ENCODE measurements at regions not wholly inside any gene's neighbourhood (a gene's known extent, or its start where the extent isn't known, plus 50 kb on each side); places are given as distances from the start of the nearest gene placed in this dataset.

DNA sequence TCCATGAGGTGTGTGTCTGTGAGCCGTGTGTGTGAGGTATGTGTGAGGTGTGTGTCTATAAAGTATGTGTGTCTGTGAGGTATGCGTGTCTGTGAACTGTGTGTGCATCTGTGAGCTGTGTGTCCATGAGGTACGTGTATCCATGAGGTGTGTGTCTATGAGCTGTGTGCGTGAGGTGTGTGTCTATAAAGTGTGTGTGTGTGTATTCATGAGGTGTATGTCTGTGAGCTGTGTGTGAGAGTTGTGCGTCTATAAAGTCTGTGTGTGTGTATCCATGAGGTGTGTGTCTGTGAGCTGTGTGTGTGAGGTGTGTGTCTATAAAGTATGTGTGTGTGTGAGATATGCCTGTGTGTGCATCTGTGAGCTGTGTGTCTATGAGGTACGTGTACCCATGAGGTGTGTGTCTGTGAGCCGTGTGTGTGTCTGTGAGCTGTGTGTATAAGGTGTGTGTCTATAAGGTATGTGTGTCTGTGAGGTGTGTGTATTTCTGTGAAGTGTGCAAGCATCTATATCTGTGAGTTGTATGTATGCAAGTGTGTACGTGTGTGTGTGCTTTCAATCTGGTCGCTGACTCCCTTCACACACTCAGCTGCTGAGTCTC is 91.9 kb upstream of the FOXP4 start:
- no peak for TF ChIP-seq CTCF (conservative IDR thresholded peaks at IDR 0.05; ENCODE audit: low read depth, low read length)
- H3K4me3 ChIP-seq (ENCODE audit: low read length), result no peak overlapping the region
- DNase-seq (ENCODE audit: low read depth), result no peak

DNA sequence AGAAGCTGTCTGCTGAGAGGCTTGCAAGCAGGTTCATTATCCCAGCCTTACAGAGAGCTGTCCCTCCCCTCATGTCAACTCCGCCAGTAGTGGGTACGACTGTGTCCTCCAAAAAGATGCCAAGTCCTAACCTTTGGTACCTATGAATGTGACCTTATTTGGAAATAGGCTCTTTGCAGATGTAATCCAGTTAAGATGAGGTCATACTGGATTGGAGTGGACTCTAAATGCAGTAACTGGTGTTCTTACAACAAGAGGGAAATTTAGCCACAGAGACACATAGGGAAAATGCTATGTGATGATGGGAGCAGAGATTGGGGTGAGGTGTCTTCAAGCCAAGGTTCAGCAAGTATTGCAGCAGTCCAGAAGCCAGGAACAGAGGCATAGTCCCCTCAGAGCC is 90.8 kb upstream of the FOXP4 start:
- no peak overlapping the region for H3K4me3 ChIP-seq (ENCODE audit: low read length)
- TF ChIP-seq CTCF (conservative IDR thresholded peaks at IDR 0.05; ENCODE audit: low read depth, low read length), result no peak
- no peak for DNase-seq (ENCODE audit: low read depth)

- H3K4me3 ChIP-seq (ENCODE audit: low read length), result no peak overlapping the region
- no peak for TF ChIP-seq CTCF (conservative IDR thresholded peaks at IDR 0.05; ENCODE audit: low read depth, low read length)
- DNase-seq (ENCODE audit: low read depth), result no peak
These were observed 90.4 kb upstream of the FOXP4 start for GRCh38 chr6:41455818-41456217.

GRCh38 chr6:41457303-41457670 is 88.9 kb upstream of the FOXP4 start:
- TF ChIP-seq CTCF (conservative IDR thresholded peaks at IDR 0.05; ENCODE audit: low read depth, low read length), result no peak
- DNase-seq (ENCODE audit: low read depth), result no peak

DNA sequence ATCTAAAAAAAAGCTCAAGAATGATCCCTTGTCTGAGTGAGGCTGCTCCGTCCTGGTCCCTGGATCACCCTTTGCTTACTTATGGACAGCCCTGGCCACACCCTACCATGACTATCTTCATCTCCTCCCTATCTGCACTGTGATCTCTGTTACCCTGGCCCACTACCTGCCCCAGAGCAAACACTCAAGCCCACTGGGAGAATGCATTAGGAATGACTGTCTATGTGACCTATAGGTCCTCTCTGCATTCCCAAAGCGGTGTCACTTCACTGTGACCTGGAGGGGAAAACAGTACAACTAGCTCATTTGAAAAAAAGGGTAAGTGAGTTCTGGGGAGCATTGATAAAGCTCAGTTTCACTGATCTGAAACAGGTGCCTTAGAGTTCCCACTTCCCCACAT is 86.4 kb upstream of the FOXP4 start:
- DNase-seq (ENCODE audit: low read depth), result no peak
- no peak for TF ChIP-seq CTCF (conservative IDR thresholded peaks at IDR 0.05; ENCODE audit: low read depth, low read length)

More at GRCh38 chr6:41457303-41457670, 88.9 kb upstream of the FOXP4 start:
- no peak overlapping the region for H3K4me3 ChIP-seq (ENCODE audit: low read length)

GRCh38 chr6:41460742-41461336 is 85.3 kb upstream of the FOXP4 start:
- no peak overlapping the region for H3K4me3 ChIP-seq (ENCODE audit: low read length)
- no peak for DNase-seq (ENCODE audit: low read depth)

More for the DNA sequence above, 86.4 kb upstream of the FOXP4 start:
- H3K4me3 ChIP-seq (ENCODE audit: low read length), result no peak overlapping the region

More at GRCh38 chr6:41460742-41461336, 85.3 kb upstream of the FOXP4 start:
- TF ChIP-seq CTCF (conservative IDR thresholded peaks at IDR 0.05; ENCODE audit: low read depth, low read length), result no peak
